ENCODE measurements at regions not wholly inside any gene's neighbourhood (a gene's known extent, or its start where the extent isn't known, plus 50 kb on each side); places are given as distances from the start of the nearest gene placed in this dataset.

DNA sequence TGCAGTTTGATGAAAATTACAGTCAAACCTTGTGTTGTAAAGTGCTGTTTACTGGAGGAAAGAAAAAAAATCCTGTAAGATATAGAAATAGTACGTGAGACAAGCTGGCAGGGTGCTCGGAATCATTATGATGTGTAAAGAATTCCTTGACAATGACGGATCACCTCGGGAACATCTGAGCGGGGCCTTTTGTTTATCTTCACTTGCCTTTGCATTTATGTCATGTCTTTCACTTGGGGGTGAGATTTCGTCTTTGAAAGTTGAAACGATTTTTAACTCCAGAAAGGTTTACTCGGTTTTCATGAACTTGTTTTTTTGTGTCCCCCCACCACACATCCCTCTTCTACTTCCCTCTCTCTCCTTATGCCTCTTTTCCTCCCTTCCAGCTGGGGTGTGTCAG, 128.3 kb upstream of the VEPH1 start:
- no peak overlapping the region for H3K9ac ChIP-seq (ENCODE audit: control insufficient read depth, extremely low read depth, insufficient read depth, low read length)

DNA sequence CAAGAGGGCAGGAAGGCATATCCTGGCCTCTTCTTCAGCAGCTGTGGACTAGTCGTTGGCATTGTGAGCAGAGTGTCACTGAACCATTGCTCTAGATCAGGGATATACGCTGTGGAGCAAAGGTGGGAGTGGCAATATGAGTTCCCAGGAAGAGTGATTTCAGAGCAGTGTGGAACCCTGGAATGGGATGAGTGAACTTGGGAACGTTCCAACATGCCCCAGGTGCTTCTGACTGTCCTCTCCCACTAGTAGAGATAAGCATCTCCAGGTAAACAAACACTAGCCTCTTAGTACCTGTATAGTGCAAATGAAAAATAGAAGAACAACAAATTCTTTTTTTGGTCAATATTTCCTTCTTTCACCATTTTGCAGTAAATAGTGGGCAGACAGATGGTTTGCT, 123.6 kb upstream of the VEPH1 start:
- Histone ChIP-seq H2AFZ (ENCODE audit: control insufficient read depth, low read length) (no peak overlapping the region), H3K9me1 (ENCODE audit: control insufficient read depth, extremely low read depth, insufficient read depth, low read length) (no peaks in the 10 kb centered on the region), H3K36me3 (ENCODE audit: control insufficient read depth in 2 of 2, extremely low read depth in 1 of 2, insufficient read depth in 2 of 2, low read length in 2 of 2) (no peaks in the 10 kb centered on the region), H3K4me1 (ENCODE audit: control insufficient read depth, extremely low read depth, insufficient read depth, low read length) (no peaks in the 10 kb centered on the region), H3K9ac (ENCODE audit: control insufficient read depth, extremely low read depth, insufficient read depth, low read length) (no peak overlapping the region), H3K79me2 (ENCODE audit: control insufficient read depth, insufficient read depth, low read length) (no peaks in the 10 kb centered on the region), H3K27ac (ENCODE audit: control insufficient read depth, insufficient read depth, low read length) (no peak overlapping the region), H4K20me1 (ENCODE audit: control insufficient read depth, extremely low read depth, insufficient read depth, low read length) (no peaks in the 10 kb centered on the region), H3K9me3 (ENCODE audit: control insufficient read depth, low read depth, low read length) (no peaks in the 10 kb centered on the region), H3K4me3 (ENCODE audit: control insufficient read depth in 2 of 3, extremely low read depth in 1 of 3, insufficient read depth in 2 of 3, low read depth in 1 of 3, low read length in 3 of 3) (no peak overlapping the region), H3K27me3 (ENCODE audit: control insufficient read depth, extremely low read depth, insufficient read depth, low read length) (no peaks in the 10 kb centered on the region), H3K4me2 (ENCODE audit: control insufficient read depth, extremely low read depth, insufficient read depth, low read depth, low read length) (no peak overlapping the region)
- no peak for TF ChIP-seq EZH2 (IDR thresholded peaks at IDR 0.05; ENCODE audit: low read length)
- TF ChIP-seq, protein P1, sequence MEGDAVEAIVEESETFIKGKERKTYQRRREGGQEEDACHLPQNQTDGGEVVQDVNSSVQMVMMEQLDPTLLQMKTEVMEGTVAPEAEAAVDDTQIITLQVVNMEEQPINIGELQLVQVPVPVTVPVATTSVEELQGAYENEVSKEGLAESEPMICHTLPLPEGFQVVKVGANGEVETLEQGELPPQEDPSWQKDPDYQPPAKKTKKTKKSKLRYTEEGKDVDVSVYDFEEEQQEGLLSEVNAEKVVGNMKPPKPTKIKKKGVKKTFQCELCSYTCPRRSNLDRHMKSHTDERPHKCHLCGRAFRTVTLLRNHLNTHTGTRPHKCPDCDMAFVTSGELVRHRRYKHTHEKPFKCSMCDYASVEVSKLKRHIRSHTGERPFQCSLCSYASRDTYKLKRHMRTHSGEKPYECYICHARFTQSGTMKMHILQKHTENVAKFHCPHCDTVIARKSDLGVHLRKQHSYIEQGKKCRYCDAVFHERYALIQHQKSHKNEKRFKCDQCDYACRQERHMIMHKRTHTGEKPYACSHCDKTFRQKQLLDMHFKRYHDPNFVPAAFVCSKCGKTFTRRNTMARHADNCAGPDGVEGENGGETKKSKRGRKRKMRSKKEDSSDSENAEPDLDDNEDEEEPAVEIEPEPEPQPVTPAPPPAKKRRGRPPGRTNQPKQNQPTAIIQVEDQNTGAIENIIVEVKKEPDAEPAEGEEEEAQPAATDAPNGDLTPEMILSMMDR (optimal IDR thresholded peaks at IDR 0.05 in 1 of 3, IDR thresholded peaks at IDR 0.05 in 1 of 3, conservative IDR thresholded peaks at IDR 0.05 in 1 of 3; ENCODE audit: extremely low read depth in 1 of 3, insufficient read depth in 2 of 3, low read length in 3 of 3): no peak
- dilution Hi-C loops (cut with MboI; ENCODE audit: extremely low pct_ligation_motif_present, low sequenced_read_pairs): no loop called here
- FAIRE-seq: no peak
- DNase-seq (ENCODE audit: low read depth, low spot score): no peak

More for the DNA sequence above, 128.3 kb upstream of the VEPH1 start:
- Histone ChIP-seq H3K27ac (ENCODE audit: control insufficient read depth, insufficient read depth, low read length) (no peak overlapping the region), H3K27me3 (ENCODE audit: control insufficient read depth, extremely low read depth, insufficient read depth, low read length) (no peaks in the 10 kb centered on the region), H3K4me1 (ENCODE audit: control insufficient read depth, extremely low read depth, insufficient read depth, low read length) (no peaks in the 10 kb centered on the region), H3K36me3 (ENCODE audit: control insufficient read depth in 2 of 2, extremely low read depth in 1 of 2, insufficient read depth in 2 of 2, low read length in 2 of 2) (no peaks in the 10 kb centered on the region), H3K4me2 (ENCODE audit: control insufficient read depth, extremely low read depth, insufficient read depth, low read depth, low read length) (no peak overlapping the region), H3K79me2 (ENCODE audit: control insufficient read depth, insufficient read depth, low read length) (no peaks in the 10 kb centered on the region), H3K4me3 (ENCODE audit: control insufficient read depth in 2 of 3, extremely low read depth in 1 of 3, insufficient read depth in 2 of 3, low read depth in 1 of 3, low read length in 3 of 3) (no peak overlapping the region), H4K20me1 (ENCODE audit: control insufficient read depth, extremely low read depth, insufficient read depth, low read length) (no peaks in the 10 kb centered on the region), H3K9me1 (ENCODE audit: control insufficient read depth, extremely low read depth, insufficient read depth, low read length) (no peaks in the 10 kb centered on the region), H3K9me3 (ENCODE audit: control insufficient read depth, low read depth, low read length) (no peaks in the 10 kb centered on the region), H2AFZ (ENCODE audit: control insufficient read depth, low read length) (no peak overlapping the region)
- DNase-seq (ENCODE audit: low read depth, low spot score) (no peak), FAIRE-seq (no peak)
- TF ChIP-seq, protein P1 (optimal IDR thresholded peaks at IDR 0.05 in 1 of 3, IDR thresholded peaks at IDR 0.05 in 1 of 3, conservative IDR thresholded peaks at IDR 0.05 in 1 of 3; ENCODE audit: extremely low read depth in 1 of 3, insufficient read depth in 2 of 3, low read length in 3 of 3): no peak
- dilution Hi-C loops (cut with MboI; ENCODE audit: extremely low pct_ligation_motif_present, low sequenced_read_pairs): no loop called here
